GM19328 (cell line): ENCODE measurements at regions not wholly inside any gene's neighbourhood (a gene's known extent, or its start where the extent isn't known, plus 50 kb on each side); places are given as distances from the start of the nearest gene placed in this dataset.
"Not testable (repeated sequence)": the region's sequence is repeated elsewhere in the genome, so short reads cannot be mapped to it uniquely, and the experiment has no call there.

Source experiments
- ATAC-seq: cut with Tn5 transposase; IDR thresholded peaks from one replicate; pipeline ENCODE4 v1.9.1; 2021; ENCODE audit warnings: mild to moderate bottlenecking, moderate library complexity; ENCODE audit not compliant: unreplicated experiment

DNA sequence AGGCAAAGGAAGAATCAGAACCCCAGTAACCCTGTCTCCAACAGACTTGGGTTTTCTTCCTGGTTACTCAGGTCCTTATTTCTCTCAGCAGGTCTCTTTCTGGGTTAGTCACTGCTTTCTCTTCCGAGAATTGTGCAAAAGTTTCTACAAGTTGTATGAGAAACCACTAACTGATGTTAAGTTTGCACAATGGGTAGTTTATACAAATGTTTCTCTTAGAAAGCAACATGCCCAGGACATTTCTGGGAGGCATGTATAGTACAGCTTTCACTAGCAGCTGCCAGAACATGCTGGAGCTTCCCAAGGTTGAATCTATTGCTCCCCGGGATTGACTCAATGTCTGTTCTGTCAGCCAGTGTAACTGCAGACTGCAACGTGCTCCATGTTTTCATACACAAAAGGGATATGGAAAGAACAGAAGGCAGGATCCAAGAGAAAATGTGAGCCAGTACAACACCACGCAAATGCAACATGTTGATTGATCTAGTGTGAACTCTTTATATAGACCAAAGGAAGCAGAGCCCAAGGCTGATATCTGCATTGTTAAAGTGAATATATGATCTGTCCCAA, 887.8 kb downstream of the MCTP2 start:
- no peak for ATAC-seq

DNA sequence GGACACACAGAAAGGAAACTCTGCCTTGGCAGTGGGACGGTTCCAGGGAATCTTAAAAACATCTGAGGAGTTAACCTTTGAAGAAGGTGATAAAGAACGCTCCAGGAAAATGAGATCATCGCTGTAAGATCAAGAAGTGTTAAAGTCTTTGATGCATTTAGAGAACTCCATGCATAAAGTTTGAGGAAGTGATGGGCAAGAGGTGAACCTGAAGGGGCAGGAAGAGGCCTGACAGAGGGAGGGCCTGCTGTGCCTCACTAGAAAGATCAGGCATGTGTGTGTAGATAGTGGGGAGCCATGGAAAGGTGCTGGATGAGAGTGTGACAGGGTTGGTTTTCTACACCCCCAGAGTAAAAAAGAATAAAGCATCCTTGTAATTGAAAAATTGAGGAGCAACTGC, 889.2 kb downstream of the MCTP2 start:
- ATAC-seq = no peak

DNA sequence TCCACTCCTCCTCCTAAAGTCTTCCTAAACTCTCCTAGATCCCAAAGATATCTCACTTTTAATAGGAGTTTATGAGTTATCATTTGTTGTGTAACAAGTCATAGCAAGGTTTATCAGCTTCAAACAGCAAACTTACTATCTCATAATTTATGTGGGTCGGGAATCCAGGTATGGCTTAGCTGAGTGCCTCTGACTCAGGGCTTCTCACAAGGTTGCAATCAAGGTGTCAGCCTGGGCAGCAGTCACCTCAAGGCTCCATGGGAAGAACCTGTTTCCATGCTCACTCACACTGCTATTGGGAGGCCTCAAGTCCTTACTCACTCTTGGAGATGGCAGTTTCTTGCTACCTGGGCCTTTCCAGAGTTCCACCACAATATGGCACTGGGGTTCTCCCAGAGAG, 889.8 kb downstream of the MCTP2 start:
- no peak for ATAC-seq

DNA sequence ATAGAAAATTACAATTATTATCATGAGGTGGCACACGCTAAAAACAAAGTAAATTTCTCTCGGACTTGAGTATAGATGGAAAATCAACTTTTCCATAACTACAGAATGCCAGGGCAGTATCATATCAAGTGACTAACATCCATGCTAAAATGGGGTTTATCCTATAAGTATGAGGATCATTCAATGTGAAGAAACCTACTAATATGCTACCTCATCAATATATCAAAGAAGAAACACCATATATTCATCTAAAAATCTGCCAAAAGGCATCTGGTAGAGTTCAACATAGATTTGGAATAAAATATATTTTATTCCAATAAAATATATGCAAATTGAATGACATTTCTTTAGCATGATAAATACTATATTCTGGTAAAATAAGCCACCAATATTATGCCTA, 894.4 kb downstream of the MCTP2 start:
- ATAC-seq = no peak

DNA sequence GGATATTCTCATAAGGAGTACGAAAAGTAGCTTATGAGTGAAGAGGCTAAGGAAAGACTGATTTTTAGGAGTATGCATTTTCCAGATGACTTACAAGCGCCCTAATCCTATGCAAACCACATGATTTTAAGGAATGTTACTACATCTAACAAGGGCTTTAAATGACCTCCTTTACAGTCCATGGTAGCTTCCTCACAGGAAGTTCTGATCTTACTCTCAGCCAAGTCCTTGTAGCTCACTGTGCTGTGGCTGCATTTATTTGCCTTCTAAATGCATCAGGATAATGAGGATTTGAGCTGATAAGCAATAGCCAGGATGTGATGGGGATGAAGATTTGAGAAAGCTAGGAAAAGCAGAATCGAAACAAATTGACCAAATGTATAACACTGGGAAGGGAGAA, 896.0 kb downstream of the MCTP2 start:
- ATAC-seq = no peak

DNA sequence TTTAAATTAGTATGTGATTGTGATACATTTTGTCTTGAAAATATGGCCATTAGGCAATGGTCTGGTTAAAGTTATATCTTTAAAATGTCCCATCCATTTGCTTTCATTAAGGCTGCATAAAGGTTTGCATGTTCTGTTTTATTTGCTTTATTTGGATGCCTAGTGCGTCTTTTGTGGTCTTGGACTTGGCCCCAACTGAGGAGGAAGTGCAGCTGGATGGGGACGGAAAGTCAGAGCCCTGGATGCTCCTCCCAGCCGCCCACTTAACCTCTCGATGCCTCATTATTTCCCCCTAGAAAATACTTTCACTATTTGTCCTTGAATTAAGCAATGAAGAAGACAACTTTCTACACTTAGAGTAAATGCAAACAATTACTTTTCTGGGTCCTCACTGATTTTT, 898.2 kb downstream of the MCTP2 start:
- no peak for ATAC-seq

DNA sequence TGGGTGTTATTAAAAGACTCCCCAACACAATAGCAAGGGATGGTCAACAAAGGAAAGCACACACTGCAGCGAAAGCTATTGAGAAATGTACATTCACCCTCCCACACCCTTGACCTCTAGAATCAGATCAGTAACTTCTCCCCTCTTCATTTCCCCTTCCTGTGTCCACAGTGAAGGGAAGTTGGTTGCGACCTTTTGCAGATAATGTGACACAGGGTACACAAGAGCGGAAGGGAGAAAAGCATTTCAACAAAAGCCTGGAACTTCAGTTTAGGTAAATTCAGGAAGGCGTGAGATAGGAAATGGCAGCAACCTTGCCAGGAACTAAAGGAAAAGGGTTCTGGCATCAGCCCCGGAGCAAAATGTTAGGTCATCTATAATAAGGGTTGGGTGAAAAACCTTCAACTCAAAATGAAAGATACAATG, 899.8 kb downstream of the MCTP2 start:
- no peak for ATAC-seq

DNA sequence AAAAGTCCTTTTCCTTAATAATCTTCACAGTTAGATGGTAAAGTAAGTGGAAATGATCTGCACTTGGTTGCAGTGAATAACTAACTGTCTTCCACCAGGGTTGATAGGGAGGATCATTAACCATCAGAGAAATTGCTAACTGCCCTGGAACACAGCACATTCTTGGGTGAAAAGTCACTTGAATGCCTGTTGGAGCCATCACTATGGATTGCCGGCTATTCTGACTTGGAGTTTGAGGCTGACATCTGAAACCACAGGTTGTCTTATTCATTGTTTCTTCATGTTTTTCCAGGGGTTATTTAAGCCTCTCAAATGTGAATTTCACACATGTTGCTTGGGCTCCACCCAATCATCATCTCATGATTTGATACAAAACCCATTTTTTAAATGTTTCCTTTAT, 901.4 kb downstream of the MCTP2 start:
- no peak for ATAC-seq

DNA sequence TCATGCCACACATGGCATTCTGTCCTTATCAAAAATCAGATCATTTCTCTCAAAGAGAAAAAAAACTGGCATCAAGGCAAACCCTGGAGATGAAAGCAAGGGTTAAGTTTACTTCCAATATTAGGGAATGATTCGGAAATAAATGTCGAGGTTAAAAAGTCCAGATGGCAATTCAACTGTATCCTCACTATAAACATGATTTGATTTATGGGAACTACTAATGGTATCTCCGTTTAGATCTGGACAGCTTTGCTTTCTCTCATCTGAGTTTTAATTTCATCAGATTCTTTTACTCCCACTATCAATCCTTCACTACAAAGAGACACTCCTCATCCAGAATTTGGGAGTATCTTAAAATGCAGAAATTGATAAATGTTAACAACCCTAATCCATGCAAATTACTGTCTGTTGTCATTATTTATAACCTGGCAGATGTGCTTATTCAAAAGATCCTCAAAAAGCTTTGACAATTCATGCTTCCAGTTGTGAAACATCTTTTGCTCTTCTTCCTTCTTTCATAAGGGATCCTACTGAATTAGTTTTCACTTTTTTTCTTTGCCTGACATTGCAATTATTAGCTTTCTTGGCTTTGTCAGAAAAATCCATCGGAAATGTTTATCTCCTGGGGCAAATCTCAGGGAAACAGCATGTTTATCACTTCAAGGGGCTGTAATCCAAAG, 903.2 kb downstream of the MCTP2 start:
- no peak for ATAC-seq

DNA sequence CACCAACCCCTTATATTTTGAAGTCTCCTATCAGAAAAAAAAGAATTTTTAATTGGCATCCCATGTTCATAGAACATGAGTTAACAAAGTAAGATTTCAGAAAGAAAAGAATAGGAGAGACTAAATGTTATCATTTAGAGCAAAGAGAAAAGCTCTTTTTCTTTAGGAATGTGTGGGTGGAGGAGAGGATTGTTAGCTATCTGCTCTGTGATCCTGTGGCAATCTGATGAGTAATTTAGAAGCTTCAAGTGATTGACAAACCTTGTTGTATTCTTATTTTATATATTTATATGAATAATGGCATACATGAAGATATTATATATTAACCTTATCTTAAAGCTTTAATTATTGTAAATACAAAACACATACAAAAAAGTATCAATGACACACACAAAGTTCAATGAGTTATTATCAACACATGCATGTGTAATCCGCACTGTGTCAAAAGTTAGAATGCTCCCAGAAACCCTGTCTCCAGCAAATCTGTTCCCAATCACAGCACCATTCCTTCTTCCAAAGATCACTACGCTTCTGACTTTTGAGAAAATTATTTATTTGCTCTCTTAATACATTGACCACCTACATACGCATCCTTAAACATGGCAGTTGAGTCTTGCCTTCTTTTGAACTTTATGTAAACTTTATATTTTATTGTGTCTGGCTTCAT, 907.4 kb downstream of the MCTP2 start:
- no peak for ATAC-seq

DNA sequence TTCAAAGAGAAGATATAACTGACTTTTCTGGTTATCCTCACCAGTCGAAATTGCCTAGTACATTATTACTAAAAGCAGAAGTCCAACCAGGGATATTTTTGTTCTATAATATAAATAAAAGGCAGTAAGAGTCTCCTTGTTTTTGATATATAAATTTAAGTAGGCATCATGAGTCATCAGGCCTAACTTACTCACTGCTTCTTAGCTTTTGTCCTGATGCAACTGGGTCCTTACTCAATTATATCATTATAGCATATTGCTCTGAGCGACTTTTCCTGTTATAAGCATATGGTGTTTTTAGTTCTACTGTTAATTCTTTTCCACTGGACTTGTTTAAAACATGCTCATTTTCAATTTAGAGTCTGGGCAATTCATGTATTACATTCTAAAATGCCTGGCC, 910.1 kb downstream of the MCTP2 start:
- ATAC-seq = no peak

DNA sequence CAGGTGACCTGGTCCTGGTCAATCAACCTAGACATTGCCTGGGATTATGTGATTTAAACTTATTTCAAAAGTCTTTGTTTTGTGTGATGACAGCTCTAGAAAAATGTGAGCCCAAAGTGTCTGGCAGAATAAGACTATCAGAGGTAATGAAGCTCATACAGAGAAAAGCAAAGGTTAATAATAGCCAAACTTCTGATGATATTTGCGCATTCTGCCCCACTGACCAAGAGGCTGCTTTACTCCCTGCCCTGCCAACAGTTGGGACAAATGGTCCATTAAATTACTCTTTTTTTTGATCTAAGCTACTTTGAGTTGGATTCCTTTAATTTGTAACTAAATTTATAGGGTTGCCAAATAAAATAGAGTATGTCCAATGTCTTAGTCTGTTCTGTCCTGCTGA, 911.2 kb downstream of the MCTP2 start:
- no peak for ATAC-seq

DNA sequence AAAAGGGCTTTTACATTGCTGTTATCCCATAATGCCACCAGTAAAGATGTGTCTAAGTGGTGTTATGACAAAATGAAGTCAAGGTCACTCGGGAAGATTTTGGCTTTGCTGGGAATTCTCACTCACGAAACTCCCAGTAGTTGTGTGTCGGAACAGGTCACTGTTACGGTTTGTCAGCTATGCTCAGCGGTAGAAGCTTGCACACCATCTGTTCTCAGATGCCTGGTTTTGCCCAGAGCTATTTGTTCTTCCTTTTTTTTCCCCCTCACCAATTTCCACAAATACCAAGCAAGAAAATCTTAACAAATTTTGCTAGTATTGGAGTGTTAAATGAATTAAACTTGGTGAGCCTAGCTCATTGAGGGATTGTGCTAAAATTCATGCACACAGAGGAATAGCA, 915.1 kb downstream of the MCTP2 start:
- ATAC-seq = no peak

DNA sequence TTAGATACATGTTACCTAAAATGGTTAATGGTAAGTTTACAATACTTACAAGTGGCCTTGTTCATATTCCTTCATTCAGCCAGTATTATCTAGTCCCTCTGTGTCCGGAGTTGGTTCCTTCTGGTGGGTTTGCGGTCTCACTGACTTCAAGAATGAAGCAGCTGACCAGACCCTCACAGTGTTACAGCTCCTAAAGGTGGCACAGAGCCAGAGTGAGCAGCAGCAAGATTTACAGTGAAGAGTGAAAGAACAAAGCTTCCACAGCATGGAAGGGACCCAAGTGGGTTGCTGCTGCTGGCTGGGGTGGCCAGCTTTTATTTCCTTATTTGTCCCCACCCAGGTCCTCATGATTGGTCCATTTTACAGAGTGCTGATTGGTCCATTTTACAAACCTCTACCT, 916.8 kb downstream of the MCTP2 start:
- no peak for ATAC-seq

DNA sequence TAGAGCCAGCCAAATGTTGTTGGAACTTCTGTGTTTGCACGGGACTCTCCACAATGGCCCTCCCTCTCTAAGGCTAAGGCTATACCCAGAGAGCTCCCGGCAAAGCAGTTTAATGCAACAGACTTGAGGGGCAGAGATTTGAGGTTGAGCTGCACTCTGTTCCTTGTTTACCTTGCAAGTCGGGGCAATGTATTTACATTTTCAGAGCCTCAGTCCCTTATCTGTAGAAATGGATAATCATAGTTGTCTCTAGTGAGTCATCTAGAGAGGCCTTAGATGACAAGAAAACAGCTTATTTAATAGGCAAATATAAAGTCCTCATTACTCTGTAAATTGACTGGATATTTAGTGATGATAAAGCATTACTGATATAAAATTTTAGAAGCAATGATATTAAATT, 917.7 kb downstream of the MCTP2 start:
- ATAC-seq = no peak

DNA sequence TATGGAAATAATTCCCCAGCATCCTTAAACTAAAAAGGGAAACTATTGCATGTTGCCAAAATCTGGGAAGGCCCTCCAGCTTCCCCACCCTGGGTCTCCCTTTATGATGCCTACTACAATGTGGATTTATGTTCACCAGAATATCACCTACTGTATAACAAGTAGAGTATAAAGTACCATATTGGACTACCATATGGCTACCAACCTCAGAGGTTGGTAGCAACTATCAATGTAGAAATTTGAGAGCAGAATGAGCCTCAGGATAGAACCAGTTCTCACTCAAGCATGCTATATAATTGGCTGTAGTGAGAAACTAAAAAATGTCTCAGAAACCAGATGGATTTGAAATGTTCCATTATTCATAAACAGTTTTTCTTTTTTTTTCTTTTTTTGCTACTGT, 918.4 kb downstream of the MCTP2 start:
- no peak for ATAC-seq

DNA sequence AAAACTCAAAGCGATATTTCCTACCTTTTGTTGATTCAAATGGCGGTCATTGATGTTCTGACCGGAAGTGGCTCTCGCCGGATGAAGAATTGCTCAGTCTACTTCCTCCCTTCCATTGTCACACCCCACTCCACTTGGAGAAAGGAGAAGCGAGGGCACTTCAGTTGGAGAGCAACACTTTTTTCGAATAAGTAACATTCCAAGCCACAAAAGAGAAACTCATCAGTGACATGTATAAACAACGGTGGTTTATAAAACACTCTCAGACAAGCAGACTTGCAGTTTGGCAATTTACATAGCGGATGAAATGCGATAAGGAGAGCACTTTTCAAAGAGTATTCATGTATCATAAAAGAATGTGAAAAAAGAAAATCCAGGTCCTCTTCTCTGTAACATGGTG, 919.1 kb downstream of the MCTP2 start:
- no peak for ATAC-seq

DNA sequence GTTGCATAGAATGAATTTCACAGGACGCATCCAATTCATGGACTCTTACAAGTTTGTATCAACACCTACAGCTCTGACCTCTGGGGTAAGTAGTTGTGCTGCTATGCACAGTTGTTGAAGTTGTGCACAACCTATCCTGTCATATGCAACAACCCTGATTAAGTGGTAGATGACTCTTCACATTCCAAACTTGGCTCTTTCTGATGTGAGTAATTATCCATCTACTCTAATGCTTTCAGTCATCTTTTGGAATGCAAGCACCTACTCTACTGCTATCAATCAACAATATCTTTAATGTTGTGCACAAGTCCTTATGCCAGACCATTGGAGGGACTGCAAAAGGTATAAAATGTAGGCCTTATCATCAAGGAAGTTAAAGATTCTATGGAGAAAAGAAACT, 921.4 kb downstream of the MCTP2 start:
- no peak for ATAC-seq

DNA sequence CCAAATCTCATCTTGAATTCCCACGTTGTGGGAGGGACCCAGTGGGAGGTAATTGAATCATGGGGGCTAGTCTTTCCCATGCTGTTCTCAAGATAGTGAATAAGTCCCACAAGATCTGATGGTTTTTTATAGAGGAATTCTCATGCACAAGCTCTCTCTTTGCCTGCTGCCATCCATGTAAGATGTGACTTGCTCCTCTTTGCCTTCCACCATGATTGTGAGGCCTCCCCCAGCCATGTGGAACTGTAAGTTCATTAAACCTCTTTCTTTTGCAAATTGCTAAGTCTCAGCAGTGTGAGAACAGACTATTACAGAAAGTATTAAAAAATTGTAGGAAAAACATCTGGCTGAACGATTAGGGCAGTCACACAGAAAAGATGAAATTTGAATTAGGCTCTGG, 921.8 kb downstream of the MCTP2 start:
- ATAC-seq = not testable (repeated sequence)

DNA sequence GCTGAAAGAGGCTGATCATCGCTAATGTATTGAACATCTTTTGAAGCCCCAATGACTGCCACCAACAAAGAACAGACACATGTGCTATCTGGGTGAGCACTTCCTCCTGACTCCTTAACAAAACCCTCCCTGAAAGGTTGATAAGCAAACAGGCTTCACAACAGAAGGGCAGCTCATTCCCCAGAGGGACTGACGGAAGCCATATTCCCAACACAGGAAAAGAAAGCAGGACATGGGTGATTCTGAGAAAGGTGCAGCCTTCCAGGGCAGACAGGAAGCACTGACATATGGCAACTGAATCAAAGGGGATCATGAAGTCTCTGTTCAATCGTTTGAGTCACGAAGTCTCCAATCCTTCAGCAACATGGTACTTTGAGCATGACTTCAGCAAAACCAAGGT, 929.0 kb downstream of the MCTP2 start:
- no peak for ATAC-seq

DNA sequence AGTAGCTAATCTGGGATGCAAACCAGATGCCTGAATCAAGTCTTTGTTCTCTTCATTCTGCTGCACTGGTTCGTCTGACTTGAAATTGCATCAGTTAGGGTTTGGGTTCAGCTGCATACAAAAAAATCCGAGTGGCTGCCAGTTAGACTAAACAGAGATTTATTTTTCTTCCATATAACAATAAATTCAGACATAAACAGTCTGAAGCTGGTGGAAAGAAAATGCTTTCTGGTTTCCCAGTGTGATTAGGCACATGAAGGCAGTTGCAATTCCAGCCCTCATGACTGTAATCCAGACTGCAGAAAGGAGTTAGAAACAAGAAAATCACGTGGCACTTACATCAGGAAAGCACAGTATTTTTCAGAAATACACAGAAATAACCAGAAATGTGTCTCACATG, 930.7 kb downstream of the MCTP2 start:
- no peak for ATAC-seq

DNA sequence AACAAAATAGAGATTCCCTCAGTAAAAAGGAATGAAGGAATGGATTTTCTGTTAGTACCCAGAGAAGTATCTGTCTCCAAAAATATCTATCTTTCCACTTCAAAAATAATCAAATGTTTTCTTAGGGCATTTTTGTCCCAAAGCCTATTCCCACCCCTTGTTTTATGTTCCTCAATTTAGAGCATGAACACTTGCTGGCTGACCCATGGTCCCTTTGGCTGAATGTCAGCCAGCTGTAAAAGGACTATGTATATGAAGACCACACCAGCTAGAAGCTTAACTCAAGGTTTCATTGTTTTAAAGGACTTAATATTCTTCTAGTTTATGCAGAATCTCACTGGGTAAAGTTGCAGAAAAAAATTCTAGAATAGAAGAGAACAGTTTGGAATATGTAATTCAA, 931.2 kb downstream of the MCTP2 start:
- no peak for ATAC-seq
